C4-2B (cell line): ENCODE measurements at regions not wholly inside any gene's neighbourhood (a gene's known extent, or its start where the extent isn't known, plus 50 kb on each side); places are given as distances from the start of the nearest gene placed in this dataset.

ENCODE experiments used
- CTCF ChIP-seq: fragments of 450-650 bp; conservative IDR thresholded peaks from 2 replicates; pipeline ENCODE4 v1.5.1; 2017; ENCODE audit warnings: mild to moderate bottlenecking
- ZFX ChIP-seq: fragments of 450-650 bp; IDR thresholded peaks from 2 replicates; pipeline ENCODE4 v1.6.1; 2017

DNA sequence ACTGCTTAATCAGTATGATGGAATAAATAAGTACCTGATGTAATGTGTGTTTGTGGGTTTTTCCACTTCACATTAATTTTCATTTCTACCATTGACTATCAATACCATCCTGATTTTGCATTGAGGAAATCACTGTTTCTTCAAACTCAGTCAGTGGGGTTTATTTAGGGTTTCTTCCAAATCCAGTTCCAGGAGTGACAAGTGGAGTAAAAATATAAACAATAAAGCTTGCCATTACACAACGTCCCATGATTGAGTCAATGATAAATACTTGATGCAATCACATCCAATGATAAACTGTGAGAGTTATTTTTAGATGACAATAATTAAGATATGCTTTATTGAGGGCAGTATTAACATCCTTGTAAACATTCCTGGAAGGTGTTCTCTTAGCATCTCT is 1037.4 kb upstream of the GJE1 start:
- TF ChIP-seq CTCF (no peak), ZFX (no peak)
